GM12874 (cell line): ENCODE measurements at regions not wholly inside any gene's neighbourhood (a gene's known extent, or its start where the extent isn't known, plus 50 kb on each side); places are given as distances from the start of the nearest gene placed in this dataset.

ENCODE experiments used
- TF ChIP-seq, protein P1 (sequence below): IDR thresholded peaks from 2 replicates; pipeline ENCODE4 v1.5.1; 2011; ENCODE audit warnings: low read depth, mild to moderate bottlenecking, control low read depth, low read length, moderate library complexity; ENCODE audit not compliant: insufficient read depth

DNA sequence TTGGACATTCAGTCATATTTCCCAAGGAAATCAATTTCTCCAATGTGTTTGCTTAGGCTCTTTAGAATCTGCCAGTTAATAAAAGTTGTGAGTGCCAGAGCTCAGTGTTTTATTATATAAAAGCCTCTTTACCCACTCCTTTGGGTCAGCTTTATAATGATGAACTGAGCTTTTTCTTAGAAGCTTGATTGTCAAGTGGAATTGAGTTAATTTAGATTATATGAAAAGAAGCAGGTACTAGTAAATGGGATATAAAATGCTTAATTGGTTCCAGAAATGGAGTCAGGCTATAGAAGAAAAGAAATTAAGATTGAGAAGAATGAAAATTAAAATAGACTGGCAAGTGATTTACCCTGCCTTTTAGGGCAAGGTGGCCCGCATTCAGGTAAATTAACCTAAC lies 363.2 kb downstream of the SLITRK6 start:
- TF ChIP-seq, protein P1, sequence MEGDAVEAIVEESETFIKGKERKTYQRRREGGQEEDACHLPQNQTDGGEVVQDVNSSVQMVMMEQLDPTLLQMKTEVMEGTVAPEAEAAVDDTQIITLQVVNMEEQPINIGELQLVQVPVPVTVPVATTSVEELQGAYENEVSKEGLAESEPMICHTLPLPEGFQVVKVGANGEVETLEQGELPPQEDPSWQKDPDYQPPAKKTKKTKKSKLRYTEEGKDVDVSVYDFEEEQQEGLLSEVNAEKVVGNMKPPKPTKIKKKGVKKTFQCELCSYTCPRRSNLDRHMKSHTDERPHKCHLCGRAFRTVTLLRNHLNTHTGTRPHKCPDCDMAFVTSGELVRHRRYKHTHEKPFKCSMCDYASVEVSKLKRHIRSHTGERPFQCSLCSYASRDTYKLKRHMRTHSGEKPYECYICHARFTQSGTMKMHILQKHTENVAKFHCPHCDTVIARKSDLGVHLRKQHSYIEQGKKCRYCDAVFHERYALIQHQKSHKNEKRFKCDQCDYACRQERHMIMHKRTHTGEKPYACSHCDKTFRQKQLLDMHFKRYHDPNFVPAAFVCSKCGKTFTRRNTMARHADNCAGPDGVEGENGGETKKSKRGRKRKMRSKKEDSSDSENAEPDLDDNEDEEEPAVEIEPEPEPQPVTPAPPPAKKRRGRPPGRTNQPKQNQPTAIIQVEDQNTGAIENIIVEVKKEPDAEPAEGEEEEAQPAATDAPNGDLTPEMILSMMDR = no peak

DNA sequence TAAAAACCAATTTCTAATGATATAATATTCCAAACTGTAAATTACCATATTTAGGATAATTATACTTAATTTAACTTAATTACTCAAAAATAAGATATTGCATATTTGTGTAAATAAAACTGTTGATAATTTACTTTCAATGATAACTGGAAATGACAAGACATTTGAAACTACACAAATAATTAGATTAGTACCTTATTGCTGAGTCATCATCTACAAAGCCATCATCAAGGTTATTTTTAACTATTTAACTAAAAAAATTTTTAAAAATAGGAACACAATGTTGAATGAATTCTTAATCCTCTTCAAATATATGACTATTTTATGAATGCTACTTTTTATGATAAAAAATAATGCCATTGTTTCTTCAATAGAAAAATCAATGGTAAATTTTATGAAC lies 364.3 kb downstream of the SLITRK6 start:
- TF ChIP-seq, protein P1 = no peak

DNA sequence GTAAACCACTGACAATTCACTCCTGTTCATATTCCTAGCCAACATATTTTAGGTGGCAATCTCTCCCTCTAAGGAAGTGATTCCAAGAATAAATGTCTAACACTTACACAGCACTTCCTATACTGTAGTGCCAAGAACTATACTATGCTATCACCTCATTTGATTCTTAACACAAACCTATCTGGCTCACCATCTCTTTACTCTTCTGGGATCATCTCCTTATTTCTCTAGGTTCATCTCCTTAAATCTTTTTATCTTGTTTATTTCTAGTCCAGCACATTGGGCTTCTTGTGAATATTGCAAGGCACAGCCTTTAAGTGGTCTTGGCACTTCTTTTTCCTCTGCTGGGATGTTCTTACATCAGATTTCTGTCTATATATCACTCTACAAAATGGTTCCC lies 366.3 kb downstream of the SLITRK6 start:
- TF ChIP-seq, protein P1 = no peak

DNA sequence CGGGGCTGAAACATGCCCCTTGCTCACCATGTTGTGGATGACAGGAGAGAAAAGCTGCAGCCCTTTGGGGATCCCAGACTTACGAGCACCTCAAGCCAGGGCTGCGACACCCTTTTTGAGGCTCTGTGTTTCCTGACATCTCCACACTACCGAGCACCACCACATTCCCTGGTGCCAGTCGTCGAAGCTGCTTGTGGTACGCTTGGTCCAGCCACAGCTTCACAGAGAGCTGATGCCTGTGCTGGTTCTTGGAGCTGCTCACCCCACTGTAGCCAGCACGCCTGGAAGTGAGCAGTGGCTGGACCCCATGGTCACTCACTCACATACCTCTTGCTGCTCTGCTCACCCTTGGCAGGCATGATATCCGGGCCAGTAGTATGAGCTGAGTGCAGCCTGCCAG lies 367.5 kb downstream of the SLITRK6 start:
- TF ChIP-seq, protein P1 = no peak

DNA sequence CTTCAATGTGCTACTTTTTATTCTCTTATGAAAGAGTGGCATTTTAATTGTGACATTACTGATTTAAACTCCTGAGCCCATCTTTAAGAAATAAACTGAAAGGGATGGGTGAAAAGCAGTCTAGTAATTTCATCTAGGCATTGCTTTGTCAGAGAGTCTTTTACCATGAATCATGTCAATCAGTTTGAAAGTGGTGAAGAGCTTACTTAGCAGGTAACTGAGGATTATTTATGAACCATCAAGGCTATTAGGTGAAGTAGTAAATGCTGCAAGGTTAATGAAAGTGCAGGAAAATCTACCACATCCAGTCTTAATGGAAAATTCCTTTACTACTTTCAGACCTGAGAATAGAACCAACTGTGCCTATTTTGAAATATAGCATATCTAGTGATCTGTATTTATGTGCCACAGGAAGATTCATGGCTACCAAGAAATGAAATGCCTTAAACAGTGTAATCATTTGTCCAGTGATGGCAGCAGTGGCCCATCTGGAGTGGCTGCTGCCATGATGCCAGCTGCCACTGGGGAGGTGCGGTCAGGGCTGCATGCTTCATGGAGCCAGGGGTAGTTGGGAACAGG lies 368.9 kb downstream of the SLITRK6 start:
- TF ChIP-seq, protein P1 = no peak

DNA sequence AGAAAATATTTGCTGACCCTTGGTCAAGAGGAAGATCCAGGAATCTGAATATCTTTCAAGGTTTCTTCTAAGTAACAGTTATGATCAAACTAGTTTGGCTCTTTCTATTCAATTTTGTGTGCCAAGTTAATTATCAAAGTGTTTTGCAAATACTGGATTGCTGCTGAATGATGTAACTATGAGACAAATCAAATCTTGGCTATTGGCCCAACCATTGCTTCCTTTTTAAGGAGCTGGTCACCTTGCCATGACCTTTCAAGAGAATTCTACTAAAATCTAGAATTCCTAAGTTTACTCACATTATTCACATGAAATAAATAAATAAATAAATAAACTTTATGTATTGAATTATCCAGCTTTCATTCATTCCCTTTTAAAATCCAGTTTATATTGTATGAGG lies 371.8 kb downstream of the SLITRK6 start:
- TF ChIP-seq, protein P1 = no peak

DNA sequence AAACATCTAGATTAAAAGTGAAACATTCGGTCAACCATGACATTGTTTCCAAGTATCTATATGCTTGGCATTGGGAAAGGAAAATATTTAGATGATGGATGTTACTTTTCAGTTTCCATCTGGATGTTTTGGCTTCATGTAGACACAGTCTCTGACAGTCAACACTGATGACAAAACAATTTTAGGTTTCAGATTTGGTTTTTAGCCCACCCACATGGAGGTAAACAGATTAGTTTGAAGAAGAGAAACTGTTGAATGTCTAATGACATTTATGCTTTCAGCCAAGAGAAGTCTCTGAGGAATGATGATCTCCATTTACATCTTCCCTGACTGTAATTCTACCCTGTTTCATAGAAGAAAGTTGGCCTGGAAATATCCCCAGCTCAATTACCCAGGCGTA lies 379.1 kb downstream of the SLITRK6 start:
- TF ChIP-seq, protein P1 = no peak
